Astrocyte of the cerebellum (primary cell): ENCODE measurements at regions not wholly inside any gene's neighbourhood (a gene's known extent, or its start where the extent isn't known, plus 50 kb on each side); places are given as distances from the start of the nearest gene placed in this dataset.

Experiments
- DNase-seq: peaks from one replicate; pipeline ENCODE4 v3.0.0-alpha.2; 2011; ENCODE audit warnings: low read depth
- H3K4me3 ChIP-seq: 2 replicates; pipeline ENCODE4 v1.5.1; 2011; ENCODE audit warnings: mild to moderate bottlenecking, low read depth, low read length, moderate library complexity
- CTCF ChIP-seq: IDR thresholded peaks from 2 replicates; pipeline ENCODE4 v1.5.1; 2012; ENCODE audit warnings: low read length, low read depth, moderate library complexity, mild to moderate bottlenecking; ENCODE audit errors: missing control alignments
- in situ Hi-C: cut with HindIII; loops from 2 replicates; pipeline ENCODE4 v1.10.0; 2017; ENCODE audit warnings: low sequenced_read_pairs

- in situ Hi-C loops, result loop anchor here (10.0 kb wide), 1 partner anchor 85 kb away; the partner anchor contains the start of gene CH25H
- TF ChIP-seq CTCF, result no peak
- no peak overlapping the region for H3K4me3 ChIP-seq
- no peak for DNase-seq
Measured at GRCh38 chr10:89119651-89120050, 87.5 kb downstream of the CH25H start.

GRCh38 chr10:89118091-89118490, 89.0 kb downstream of the CH25H start:
- TF ChIP-seq CTCF, result no peak
- in situ Hi-C loops, result loop anchor here (10.0 kb wide), 1 partner anchor 87 kb away; the partner anchor contains the start of gene CH25H
- no peak overlapping the region for H3K4me3 ChIP-seq
- DNase-seq, result no peak

GRCh38 chr10:89115876-89116627, 91.1 kb downstream of the CH25H start:
- in situ Hi-C loops, result loop anchor here (10.0 kb wide), 1 partner anchor 89 kb away; the partner anchor contains the start of gene CH25H
- no peak overlapping the region for H3K4me3 ChIP-seq
- DNase-seq, result no peak
- no peak for TF ChIP-seq CTCF

- H3K4me3 ChIP-seq, result no peak overlapping the region
- in situ Hi-C loops, result loop anchor here (10.0 kb wide), 1 partner anchor 90 kb away; the partner anchor contains the start of gene CH25H
- DNase-seq, result no peak
- TF ChIP-seq CTCF, result no peak
Measured at GRCh38 chr10:89114846-89115625, 92.1 kb downstream of the CH25H start.

GRCh38 chr10:89102735-89103134, 104.4 kb downstream of the CH25H start:
- no peak overlapping the region for H3K4me3 ChIP-seq
- no peak for DNase-seq
- in situ Hi-C loops, result no loop called here
- TF ChIP-seq CTCF, result no peak

GRCh38 chr10:89101943-89102342, 105.2 kb downstream of the CH25H start:
- H3K4me3 ChIP-seq, result no peak overlapping the region
- no peak for DNase-seq
- no peak for TF ChIP-seq CTCF
- in situ Hi-C loops, result no loop called here
